Stomach (tissue), 8 donors: ENCODE measurements at regions not wholly inside any gene's neighbourhood (a gene's known extent, or its start where the extent isn't known, plus 50 kb on each side); places are given as distances from the start of the nearest gene placed in this dataset.

Experiments used
- DNase-seq, 2 donors: peaks; one replicate each; pipeline versions ENCODE4 v3.0.0 to v3.0.0-alpha.2; 2013 to 2019
- H3K27ac ChIP-seq, 5 donors: fragments of 200-600 bp in 4 of 5; sonication (generic) in 4 of 5; one replicate each; pipeline ENCODE4 v1.5.1; 2013 to 2019; ENCODE audit warnings: mild to moderate bottlenecking in 1 of 5, moderate library complexity in 1 of 5
- H3K27me3 ChIP-seq, 3 donors: fragments of 200-600 bp; sonication (generic); one replicate each; pipeline ENCODE4 v1.5.1; 2017 to 2019; ENCODE audit warnings: mixed run types in 1 of 3
- H3K36me3 ChIP-seq, 4 donors: fragments of 200-600 bp; sonication (generic); 1 replicate in 3 of 4; 2 replicates in 1 of 4; pipeline ENCODE4 v1.5.1; 2016 to 2019
- H3K4me1 ChIP-seq, 4 donors: fragments of 200-600 bp; sonication (generic); one replicate each; pipeline ENCODE4 v1.5.1; 2016 to 2019
- H3K4me3 ChIP-seq, 4 donors: fragments of 200-600 bp; sonication (generic) in 3 of 4; one replicate each; pipeline ENCODE4 v1.5.1; 2016 to 2019; ENCODE audit warnings: mild to moderate bottlenecking in 1 of 4
- H3K9me3 ChIP-seq, 4 donors: fragments of 200-600 bp; sonication (generic); one replicate each; pipeline ENCODE4 v1.5.1; 2016 to 2019
- EP300 ChIP-seq: sonication (generic); formaldehyde crosslinking; IDR thresholded peaks from one replicate; pipeline ENCODE4 v1.6.1; 2017; ENCODE audit warnings: antibody characterized with exemption
- POLR2A ChIP-seq, 4 donors: fragments of 450-650 bp; IDR thresholded peaks; one replicate each; pipeline ENCODE4 v1.6.1; 2016; ENCODE audit warnings: antibody characterized with exemption in 4 of 4, control low read depth in 2 of 4, mild to moderate bottlenecking in 1 of 4, moderate library complexity in 1 of 4
- POLR2AphosphoS5 ChIP-seq, 3 donors: sonication (generic); formaldehyde crosslinking; IDR thresholded peaks; one replicate each; pipeline ENCODE4 v1.6.1; 2016; ENCODE audit warnings: antibody characterized with exemption in 3 of 3
- WGBS, 5 donors: extraction: QIAGEN DNeasy Blood & Tissue Kit in 3 of 5; methylation state at CpG; one replicate each; pipeline versions ENCODE4 v1.1.5 to v1.1.7; 2013 to 2018; 5-methylcytosine and 5-hydroxymethylcytosine counted together
- intact Hi-C: fragments of 100-400 bp; cut with DNase I; formaldehyde crosslinking; loops from one replicate; pipeline ENCODE4 v1.15.1; 2023; ENCODE audit warnings: low total_unique reads
- TF ChIP-seq, protein P1 (sequence below), 7 experiments: fragments of 450-650 bp in 4 of 7; fragments of 200-600 bp in 3 of 7; sonication (generic) in 3 of 7; IDR thresholded peaks; one replicate each; pipeline ENCODE4 v1.5.1; 2016 to 2019; ENCODE audit warnings: antibody characterized with exemption in 7 of 7, control low read depth in 2 of 7, mild to moderate bottlenecking in 1 of 7
- donor health status: healthy with polysubstance abuse.
- donor health status: Bipolar disorder and iron deficiency.
- donor health status: healthy.

DNA sequence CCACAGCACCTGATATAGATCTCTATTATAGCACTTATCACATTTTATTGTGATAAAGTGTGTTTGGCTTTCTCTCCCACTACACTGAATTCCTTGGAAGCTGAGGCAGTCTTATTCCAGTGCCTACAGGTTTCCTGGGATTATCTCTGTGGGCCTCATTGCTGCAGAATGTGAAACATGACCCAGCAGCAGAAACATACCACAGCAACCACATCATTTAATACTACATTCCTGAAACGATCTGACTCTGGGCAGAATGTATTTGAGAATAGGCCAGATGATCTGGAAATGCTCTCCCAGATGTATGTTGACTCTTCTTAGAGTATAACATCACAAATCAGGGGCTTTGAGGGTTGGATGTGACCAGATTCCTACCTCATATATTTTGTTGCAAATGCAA is 323.5 kb upstream of the TANK start:
- intact Hi-C loops: no loop called here
- 14 to 44% (median 16%) methylated on average over 1 of the region's 1 CpG for WGBS, 5 donors
- TF ChIP-seq, protein P1, sequence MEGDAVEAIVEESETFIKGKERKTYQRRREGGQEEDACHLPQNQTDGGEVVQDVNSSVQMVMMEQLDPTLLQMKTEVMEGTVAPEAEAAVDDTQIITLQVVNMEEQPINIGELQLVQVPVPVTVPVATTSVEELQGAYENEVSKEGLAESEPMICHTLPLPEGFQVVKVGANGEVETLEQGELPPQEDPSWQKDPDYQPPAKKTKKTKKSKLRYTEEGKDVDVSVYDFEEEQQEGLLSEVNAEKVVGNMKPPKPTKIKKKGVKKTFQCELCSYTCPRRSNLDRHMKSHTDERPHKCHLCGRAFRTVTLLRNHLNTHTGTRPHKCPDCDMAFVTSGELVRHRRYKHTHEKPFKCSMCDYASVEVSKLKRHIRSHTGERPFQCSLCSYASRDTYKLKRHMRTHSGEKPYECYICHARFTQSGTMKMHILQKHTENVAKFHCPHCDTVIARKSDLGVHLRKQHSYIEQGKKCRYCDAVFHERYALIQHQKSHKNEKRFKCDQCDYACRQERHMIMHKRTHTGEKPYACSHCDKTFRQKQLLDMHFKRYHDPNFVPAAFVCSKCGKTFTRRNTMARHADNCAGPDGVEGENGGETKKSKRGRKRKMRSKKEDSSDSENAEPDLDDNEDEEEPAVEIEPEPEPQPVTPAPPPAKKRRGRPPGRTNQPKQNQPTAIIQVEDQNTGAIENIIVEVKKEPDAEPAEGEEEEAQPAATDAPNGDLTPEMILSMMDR (IDR thresholded peaks at IDR 0.05): no peak
- no peak for TF ChIP-seq EP300
- TF ChIP-seq POLR2A (IDR thresholded peaks at IDR 0.05): no peak
- TF ChIP-seq POLR2AphosphoS5 (IDR thresholded peaks at IDR 0.05): no peak
- peaks cover 0 to 9% (median 0%) of the 10 kb centered on the region in 4 donors for H3K4me1 ChIP-seq
- no peaks in the 10 kb centered on the region for H3K9me3 ChIP-seq
- H3K36me3 ChIP-seq: no peaks in the 10 kb centered on the region
- peak in 1 of 2 donors; percentile 68 for DNase-seq
- H3K4me3 ChIP-seq: no peak overlapping the region
- no peaks in the 10 kb centered on the region for H3K27me3 ChIP-seq
- no peak overlapping the region for H3K27ac ChIP-seq

DNA sequence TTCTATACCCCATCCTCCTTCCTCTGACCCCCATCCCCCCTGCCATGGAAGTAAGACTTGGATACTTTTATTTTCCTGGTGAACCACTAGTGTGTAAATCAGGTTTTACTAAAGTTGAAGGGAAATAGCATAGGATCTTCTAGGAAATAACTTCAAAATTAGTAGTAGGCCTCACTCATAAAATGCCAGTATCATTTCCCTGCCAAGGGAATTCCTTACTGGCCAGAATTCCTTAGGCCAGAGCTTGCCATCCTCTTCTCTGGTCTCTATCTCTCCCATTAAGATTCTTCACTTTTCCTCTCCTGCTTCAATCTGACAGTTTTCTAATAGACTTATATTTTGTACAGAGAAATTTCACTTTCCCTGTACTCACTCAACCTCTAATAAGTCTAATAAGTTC is 322.8 kb upstream of the TANK start:
- Histone ChIP-seq H3K4me1 (peaks cover 0 to 9% (median 0%) of the 10 kb centered on the region in 4 donors), H3K27me3 (no peaks in the 10 kb centered on the region), H3K36me3 (no peaks in the 10 kb centered on the region), H3K4me3 (no peak overlapping the region), H3K27ac (peak overlapping the region in 1 of 5 donors; percentile 1), H3K9me3 (no peaks in the 10 kb centered on the region)
- intact Hi-C loops: no loop called here
- no peak for DNase-seq
- no peak for TF ChIP-seq POLR2AphosphoS5 (IDR thresholded peaks at IDR 0.05)
- TF ChIP-seq, protein P1 (IDR thresholded peaks at IDR 0.05): no peak
- no peak for TF ChIP-seq EP300
- TF ChIP-seq POLR2A (IDR thresholded peaks at IDR 0.05): no peak

DNA sequence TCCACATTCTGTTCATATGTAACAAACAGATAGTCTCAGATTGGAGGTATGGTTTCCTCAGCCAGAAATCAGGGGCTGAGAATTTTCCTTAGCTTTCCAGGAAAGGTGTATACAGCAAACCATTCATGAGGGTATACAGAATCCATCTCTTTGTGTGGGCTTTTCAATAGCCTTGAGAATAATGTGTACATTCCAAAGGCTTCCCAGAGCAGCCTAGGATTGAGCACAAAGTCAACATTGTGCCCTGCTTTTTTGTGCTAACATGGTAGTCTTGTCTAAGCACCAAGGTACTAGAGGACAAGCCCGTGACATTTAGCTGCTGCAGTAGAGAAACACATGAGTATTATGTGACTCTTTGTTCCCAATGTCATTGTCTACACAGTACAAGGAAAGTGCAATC is 322.1 kb upstream of the TANK start:
- 37 to 69% (median 44%) methylated on average over 1 of the region's 1 CpG for WGBS, 5 donors
- peak in 1 of 2 donors; percentile 38 for DNase-seq
- H3K9me3 ChIP-seq: peaks cover 0 to 5% (median 3%) of the 10 kb centered on the region in 4 donors
- peaks cover 0 to 9% (median 0%) of the 10 kb centered on the region in 4 donors for H3K4me1 ChIP-seq
- H3K27ac ChIP-seq: peak overlapping the region in 4 of 5 donors; percentile 23 to 55 (median 46)
- intact Hi-C loops: no loop called here
- no peaks in the 10 kb centered on the region for H3K36me3 ChIP-seq
- no peaks in the 10 kb centered on the region for H3K27me3 ChIP-seq
- no peak overlapping the region for H3K4me3 ChIP-seq
- TF ChIP-seq, protein P1 (IDR thresholded peaks at IDR 0.05): no peak
- TF ChIP-seq POLR2AphosphoS5 (IDR thresholded peaks at IDR 0.05): no peak
- TF ChIP-seq POLR2A (IDR thresholded peaks at IDR 0.05): no peak
- no peak for TF ChIP-seq EP300

DNA sequence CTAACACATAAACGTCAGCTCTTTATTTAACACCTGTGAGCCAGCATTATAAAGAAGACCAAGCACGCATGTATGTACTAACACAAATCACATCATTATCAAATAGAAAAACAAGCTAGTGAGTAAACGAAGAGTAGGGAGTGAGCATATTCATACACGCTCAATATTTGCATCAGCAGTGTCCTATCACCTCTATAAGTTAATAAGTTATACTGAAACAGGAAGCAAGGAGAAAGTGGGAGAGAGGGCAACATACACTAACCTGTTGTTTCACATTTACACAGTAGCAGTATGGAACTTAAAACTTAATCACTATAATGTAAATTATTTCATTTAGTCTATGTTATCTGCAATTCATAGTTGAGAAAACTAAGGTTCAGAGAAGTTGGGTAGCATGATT is 321.5 kb upstream of the TANK start:
- H3K4me1 ChIP-seq: peaks cover 0 to 9% (median 0%) of the 10 kb centered on the region in 4 donors
- peak in 1 of 3 donors; percentile 13 for TF ChIP-seq POLR2AphosphoS5 (IDR thresholded peaks at IDR 0.05)
- no peak for TF ChIP-seq EP300
- TF ChIP-seq, protein P1 (IDR thresholded peaks at IDR 0.05): no peak
- no peak for TF ChIP-seq POLR2A (IDR thresholded peaks at IDR 0.05)
- H3K9me3 ChIP-seq: peaks cover 0 to 9% (median 6%) of the 10 kb centered on the region in 4 donors
- 30 to 57% (median 45%) methylated on average over 4 of the region's 4 CpGs for WGBS, 5 donors
- intact Hi-C loops: no loop called here
- H3K27ac ChIP-seq: peak overlapping the region in 3 of 5 donors; percentile 23 to 55 (median 40)
- no peaks in the 10 kb centered on the region for H3K36me3 ChIP-seq
- peak in 1 of 2 donors; percentile 78 for DNase-seq
- no peak overlapping the region for H3K4me3 ChIP-seq
- no peaks in the 10 kb centered on the region for H3K27me3 ChIP-seq
